Spinal cord (tissue), 9 donors: ENCODE measurements at regions not wholly inside any gene's neighbourhood (a gene's known extent, or its start where the extent isn't known, plus 50 kb on each side); places are given as distances from the start of the nearest gene placed in this dataset.

Experiments
- DNase-seq, 6 donors: peaks; one replicate each; pipeline versions ENCODE4 v3.0.0 to v3.0.0-alpha.2; 2013 to 2015; ENCODE audit warnings: low spot score in 6 of 6, low read depth in 4 of 6
- H3K27ac ChIP-seq: one replicate; pipeline ENCODE4 v1.5.1; 2013; ENCODE audit warnings: low read depth, low read length, control low read depth
- H3K27me3 ChIP-seq: one replicate; pipeline ENCODE4 v1.6.1; 2013; ENCODE audit warnings: low read length; ENCODE audit not compliant: control insufficient read depth, insufficient read depth
- H3K36me3 ChIP-seq: one replicate; pipeline ENCODE4 v1.6.1; 2013; ENCODE audit warnings: low read length; ENCODE audit not compliant: control insufficient read depth, insufficient read depth
- H3K4me1 ChIP-seq: one replicate; pipeline ENCODE4 v1.6.1; 2013; ENCODE audit warnings: low read length; ENCODE audit not compliant: control insufficient read depth, insufficient read depth
- H3K4me3 ChIP-seq: one replicate; pipeline ENCODE4 v1.5.1; 2013; ENCODE audit warnings: low read depth, low read length, control low read depth
- H3K9me3 ChIP-seq: one replicate; pipeline ENCODE4 v1.6.1; 2013; ENCODE audit warnings: low read length; ENCODE audit not compliant: control insufficient read depth, insufficient read depth
- WGBS: methylation state at CpG from one replicate; pipeline ENCODE4 v1.1.5; 2013; ENCODE audit warnings: missing lambda C conversion rate; ENCODE audit not compliant: insufficient coverage; 5-methylcytosine and 5-hydroxymethylcytosine counted together
- donor health status: healthy.

GRCh38 chr2:237194081-237194480, 108.4 kb downstream of the COPS8 start:
- Histone ChIP-seq H3K4me1 (peaks cover 6% of the 10 kb centered on the region), H3K27me3 (no peaks in the 10 kb centered on the region), H3K9me3 (no peaks in the 10 kb centered on the region), H3K36me3 (no peaks in the 10 kb centered on the region), H3K4me3 (no peak overlapping the region), H3K27ac (no peak overlapping the region)
- no peak for DNase-seq
- 69% methylated on average over 5 of the region's 5 CpGs for WGBS

- no peak overlapping the region for H3K4me3 ChIP-seq
- WGBS = 88% methylated on average over 4 of the region's 6 CpGs
- no peak for DNase-seq
- peaks cover 6% of the 10 kb centered on the region for H3K4me1 ChIP-seq
- no peak overlapping the region for H3K27ac ChIP-seq
- no peaks in the 10 kb centered on the region for H3K9me3 ChIP-seq
- no peaks in the 10 kb centered on the region for H3K27me3 ChIP-seq
- H3K36me3 ChIP-seq = no peaks in the 10 kb centered on the region
These were observed 109.2 kb downstream of the COPS8 start for GRCh38 chr2:237194906-237195305.

GRCh38 chr2:237195396-237196120, 109.9 kb downstream of the COPS8 start:
- Histone ChIP-seq H3K4me1 (peaks cover 6% of the 10 kb centered on the region), H3K36me3 (no peaks in the 10 kb centered on the region), H3K27ac (no peak overlapping the region), H3K9me3 (no peaks in the 10 kb centered on the region), H3K4me3 (no peak overlapping the region), H3K27me3 (no peaks in the 10 kb centered on the region)
- no peak for DNase-seq
- 68% methylated on average over 6 of the region's 10 CpGs for WGBS

- peaks cover 6% of the 10 kb centered on the region for H3K4me1 ChIP-seq
- H3K9me3 ChIP-seq = no peaks in the 10 kb centered on the region
- no peaks in the 10 kb centered on the region for H3K27me3 ChIP-seq
- no peak overlapping the region for H3K27ac ChIP-seq
- H3K4me3 ChIP-seq = no peak overlapping the region
- no peaks in the 10 kb centered on the region for H3K36me3 ChIP-seq
- WGBS = no CpG with 5 or more reads among the region's 1 CpG
- no peak for DNase-seq
These were observed 110.7 kb downstream of the COPS8 start for GRCh38 chr2:237196409-237196808.

- 72% methylated on average over 5 of the region's 6 CpGs for WGBS
- peaks cover 3% of the 10 kb centered on the region for H3K4me1 ChIP-seq
- peak in 1 of 6 donors; percentile 36 for DNase-seq
These were observed 111.4 kb downstream of the COPS8 start for GRCh38 chr2:237196866-237197618.

GRCh38 chr2:237198164-237198855, 112.6 kb downstream of the COPS8 start:
- Histone ChIP-seq H3K27me3 (no peaks in the 10 kb centered on the region), H3K4me1 (peaks cover 5% of the 10 kb centered on the region), H3K9me3 (no peaks in the 10 kb centered on the region), H3K4me3 (no peak overlapping the region), H3K27ac (no peak overlapping the region), H3K36me3 (no peaks in the 10 kb centered on the region)
- WGBS = no CpG with 5 or more reads among the region's 2 CpGs
- no peak for DNase-seq

More at GRCh38 chr2:237196866-237197618, 111.4 kb downstream of the COPS8 start:
- no peaks in the 10 kb centered on the region for H3K9me3 ChIP-seq
- H3K27ac ChIP-seq = peak overlapping the region; percentile 47
- no peaks in the 10 kb centered on the region for H3K27me3 ChIP-seq
- no peak overlapping the region for H3K4me3 ChIP-seq
- no peaks in the 10 kb centered on the region for H3K36me3 ChIP-seq

GRCh38 chr2:237199082-237199481, 113.4 kb downstream of the COPS8 start:
- Histone ChIP-seq H3K4me3 (no peak overlapping the region), H3K36me3 (no peaks in the 10 kb centered on the region), H3K27ac (no peak overlapping the region), H3K27me3 (no peaks in the 10 kb centered on the region), H3K9me3 (no peaks in the 10 kb centered on the region), H3K4me1 (peaks cover 5% of the 10 kb centered on the region)
- no peak for DNase-seq
- WGBS = no CpG with 5 or more reads among the region's 1 CpG

GRCh38 chr2:237199577-237199976, 113.9 kb downstream of the COPS8 start:
- peaks cover 8% of the 10 kb centered on the region for H3K4me1 ChIP-seq
- 81% methylated on average over 2 of the region's 2 CpGs for WGBS
- H3K9me3 ChIP-seq = no peaks in the 10 kb centered on the region

GRCh38 chr2:237200462-237200861, 114.8 kb downstream of the COPS8 start:
- H3K4me1 ChIP-seq = peaks cover 14% of the 10 kb centered on the region
- H3K9me3 ChIP-seq = no peaks in the 10 kb centered on the region
- no peak overlapping the region for H3K4me3 ChIP-seq
- 95% methylated on average over 7 of the region's 7 CpGs for WGBS
- DNase-seq = no peak
- no peaks in the 10 kb centered on the region for H3K36me3 ChIP-seq
- H3K27ac ChIP-seq = no peak overlapping the region
- no peaks in the 10 kb centered on the region for H3K27me3 ChIP-seq

More at GRCh38 chr2:237199577-237199976, 113.9 kb downstream of the COPS8 start:
- no peak for DNase-seq
- no peak overlapping the region for H3K4me3 ChIP-seq
- no peaks in the 10 kb centered on the region for H3K27me3 ChIP-seq
- H3K36me3 ChIP-seq = no peaks in the 10 kb centered on the region
- no peak overlapping the region for H3K27ac ChIP-seq
